Lung (tissue), 11 donors: ENCODE measurements at regions not wholly inside any gene's neighbourhood (a gene's known extent, or its start where the extent isn't known, plus 50 kb on each side); places are given as distances from the start of the nearest gene placed in this dataset.
"Not testable (repeated sequence)": the region's sequence is repeated elsewhere in the genome, so short reads cannot be mapped to it uniquely, and the experiment has no call there.

Experiments used
- ATAC-seq: fragments of 200-7000 bp; cut with Tn5 transposase; one replicate; pipeline ENCODE4 v1.9.1; 2020; ENCODE audit warnings: moderate number of reproducible peaks; ENCODE audit not compliant: insufficient read depth, low FRiP score
- DNase-seq, 3 donors: peaks; one replicate each; pipeline ENCODE4 v3.0.0-alpha.2; 2013 to 2017
- H3K27ac ChIP-seq, 2 donors: one replicate each; pipeline ENCODE4 v1.5.1; 2013; ENCODE audit warnings: mild to moderate bottlenecking in 2 of 2, moderate library complexity in 2 of 2, control low read depth in 1 of 2, inconsistent platforms in 1 of 2, low read depth in 1 of 2, low read length in 1 of 2
- H3K27me3 ChIP-seq, 3 donors: one replicate each; pipeline ENCODE4 v1.5.1; 2013; ENCODE audit warnings: low read length in 2 of 3; ENCODE audit not compliant: control insufficient read depth in 3 of 3, insufficient read depth in 3 of 3
- H3K36me3 ChIP-seq, 4 donors: one replicate each; pipeline ENCODE4 v1.5.1; 2013; ENCODE audit warnings: low read length in 4 of 4, mild to moderate bottlenecking in 1 of 4, moderate library complexity in 1 of 4; ENCODE audit not compliant: control insufficient read depth in 4 of 4, insufficient read depth in 4 of 4
- H3K4me1 ChIP-seq, 5 donors: one replicate each; pipeline ENCODE4 v1.5.1; 2013; ENCODE audit warnings: low read length in 5 of 5, mild to moderate bottlenecking in 2 of 5, moderate library complexity in 1 of 5; ENCODE audit not compliant: control insufficient read depth in 5 of 5, insufficient read depth in 5 of 5
- H3K4me3 ChIP-seq: one replicate; pipeline ENCODE4 v1.5.1; 2013; ENCODE audit warnings: mild to moderate bottlenecking, control low read depth, moderate library complexity
- H3K9ac ChIP-seq, 2 donors: one replicate each; pipeline ENCODE4 v1.5.1; 2013; ENCODE audit warnings: low read length in 2 of 2, control low read depth in 1 of 2; ENCODE audit not compliant: insufficient read depth in 1 of 2
- H3K9me3 ChIP-seq, 4 donors: one replicate each; pipeline ENCODE4 v1.5.1; 2013; ENCODE audit warnings: low read length in 3 of 4, mild to moderate bottlenecking in 1 of 4, moderate library complexity in 1 of 4; ENCODE audit not compliant: control insufficient read depth in 4 of 4, insufficient read depth in 3 of 4
- WGBS, 2 donors: extraction: QIAGEN DNeasy Blood & Tissue Kit; methylation state at CpG; one replicate each; pipeline ENCODE4 v1.1.7; 2013; 5-methylcytosine and 5-hydroxymethylcytosine counted together
- TF ChIP-seq, protein P1 (sequence below): IDR thresholded peaks from 2 replicates; pipeline ENCODE4 v1.5.1; 2012; ENCODE audit warnings: mild to moderate bottlenecking; ENCODE audit errors: control extremely low read depth, extremely low read depth
- donor health status: control.
- donor health status: control.
- donor health status: Bipolar disorder and iron deficiency.
- donor health status: healthy.
- donor health status: DM: yes; HTN: yes; CAD: no.

DNA sequence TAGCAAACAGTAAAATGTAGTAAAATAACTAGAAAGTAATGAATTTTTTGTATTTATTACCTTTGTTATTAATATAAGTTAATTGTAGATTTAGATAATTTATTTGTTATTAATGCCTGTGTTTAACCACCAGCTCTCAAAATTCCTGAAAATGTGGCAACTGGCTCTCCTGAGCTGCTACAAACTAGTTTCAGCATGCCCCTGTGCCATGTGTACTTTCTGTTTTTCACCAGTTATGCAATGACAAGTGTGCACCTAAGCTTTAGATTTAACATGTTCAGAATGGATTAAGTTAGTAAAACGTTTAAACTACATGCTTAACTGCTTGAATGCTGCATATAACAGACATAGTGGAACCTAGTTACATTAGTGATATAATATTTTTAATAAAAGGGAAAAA is 88.1 kb downstream of the POSTN start:
- DNase-seq, result no peak
- Histone ChIP-seq H3K27ac (no peak overlapping the region), H3K9me3 (no peaks in the 10 kb centered on the region), H3K36me3 (no peaks in the 10 kb centered on the region), H3K27me3 (no peaks in the 10 kb centered on the region), H3K4me1 (peaks cover 0 to 2% (median 0%) of the 10 kb centered on the region in 5 donors), H3K9ac (no peak overlapping the region), H3K4me3 (no peak overlapping the region)
- 48 to 65% methylated on average over 1 of the region's 1 CpG for WGBS, 2 donors
- TF ChIP-seq, protein P1, sequence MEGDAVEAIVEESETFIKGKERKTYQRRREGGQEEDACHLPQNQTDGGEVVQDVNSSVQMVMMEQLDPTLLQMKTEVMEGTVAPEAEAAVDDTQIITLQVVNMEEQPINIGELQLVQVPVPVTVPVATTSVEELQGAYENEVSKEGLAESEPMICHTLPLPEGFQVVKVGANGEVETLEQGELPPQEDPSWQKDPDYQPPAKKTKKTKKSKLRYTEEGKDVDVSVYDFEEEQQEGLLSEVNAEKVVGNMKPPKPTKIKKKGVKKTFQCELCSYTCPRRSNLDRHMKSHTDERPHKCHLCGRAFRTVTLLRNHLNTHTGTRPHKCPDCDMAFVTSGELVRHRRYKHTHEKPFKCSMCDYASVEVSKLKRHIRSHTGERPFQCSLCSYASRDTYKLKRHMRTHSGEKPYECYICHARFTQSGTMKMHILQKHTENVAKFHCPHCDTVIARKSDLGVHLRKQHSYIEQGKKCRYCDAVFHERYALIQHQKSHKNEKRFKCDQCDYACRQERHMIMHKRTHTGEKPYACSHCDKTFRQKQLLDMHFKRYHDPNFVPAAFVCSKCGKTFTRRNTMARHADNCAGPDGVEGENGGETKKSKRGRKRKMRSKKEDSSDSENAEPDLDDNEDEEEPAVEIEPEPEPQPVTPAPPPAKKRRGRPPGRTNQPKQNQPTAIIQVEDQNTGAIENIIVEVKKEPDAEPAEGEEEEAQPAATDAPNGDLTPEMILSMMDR, result no peak
- ATAC-seq, result no peak

DNA sequence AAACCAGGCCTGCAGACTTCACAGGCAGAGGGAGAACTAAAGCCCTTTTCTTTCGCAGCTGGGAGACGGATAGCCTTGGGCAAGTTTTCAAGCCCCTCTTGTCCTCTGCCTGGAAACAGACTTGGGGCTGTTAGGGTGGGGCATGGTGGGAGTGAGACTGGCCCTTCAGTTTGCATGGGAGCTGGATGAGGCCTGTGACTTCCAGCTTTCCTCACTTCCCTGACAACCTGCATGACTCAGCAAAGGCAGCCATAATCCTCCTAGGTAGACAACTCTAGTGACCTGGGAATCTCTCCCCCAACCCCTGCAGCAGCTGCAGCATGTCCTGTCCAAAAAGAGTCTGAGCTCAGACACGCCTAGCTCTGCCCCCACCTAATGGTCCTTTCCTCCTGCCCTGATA is 93.0 kb downstream of the POSTN start:
- TF ChIP-seq, protein P1, result no peak

DNA sequence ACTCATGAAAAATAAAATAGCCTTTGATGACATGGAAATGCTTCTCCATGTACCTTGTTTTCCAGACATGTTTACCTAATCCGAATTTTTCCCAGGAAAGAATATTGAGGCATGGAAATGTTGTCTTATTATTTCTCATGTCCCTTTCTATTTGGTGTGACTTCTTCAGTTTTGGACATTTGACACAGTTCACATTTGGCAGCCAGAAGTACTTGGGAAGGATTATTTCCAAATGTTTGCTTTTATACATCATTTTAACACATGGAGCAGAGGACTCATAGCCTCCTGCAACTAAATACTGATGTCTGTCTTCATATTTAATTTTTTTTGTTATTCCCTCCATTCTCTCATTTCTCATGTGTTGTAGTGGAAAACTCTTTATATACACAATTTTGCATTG is 94.3 kb downstream of the POSTN start:
- Histone ChIP-seq H3K4me3 (no peak overlapping the region), H3K9ac (no peak overlapping the region), H3K4me1 (no peaks in the 10 kb centered on the region), H3K36me3 (no peaks in the 10 kb centered on the region), H3K9me3 (no peaks in the 10 kb centered on the region), H3K27me3 (no peaks in the 10 kb centered on the region), H3K27ac (no peak overlapping the region)
- TF ChIP-seq, protein P1, result no peak
- 79% methylated on average over 1 of the region's 1 CpG for WGBS, 2 donors
- ATAC-seq (no peak), DNase-seq (no peak)

More for the DNA sequence above, 93.0 kb downstream of the POSTN start:
- ATAC-seq (no peak), DNase-seq (no peak)
- Histone ChIP-seq H3K4me1 (no peaks in the 10 kb centered on the region), H3K27ac (no peak overlapping the region), H3K27me3 (no peaks in the 10 kb centered on the region), H3K4me3 (no peak overlapping the region), H3K36me3 (no peaks in the 10 kb centered on the region), H3K9me3 (no peaks in the 10 kb centered on the region), H3K9ac (no peak overlapping the region)
- 95 to 99% methylated on average over 3 of the region's 3 CpGs for whole genome bisulfite sequencing, 2 donors

DNA sequence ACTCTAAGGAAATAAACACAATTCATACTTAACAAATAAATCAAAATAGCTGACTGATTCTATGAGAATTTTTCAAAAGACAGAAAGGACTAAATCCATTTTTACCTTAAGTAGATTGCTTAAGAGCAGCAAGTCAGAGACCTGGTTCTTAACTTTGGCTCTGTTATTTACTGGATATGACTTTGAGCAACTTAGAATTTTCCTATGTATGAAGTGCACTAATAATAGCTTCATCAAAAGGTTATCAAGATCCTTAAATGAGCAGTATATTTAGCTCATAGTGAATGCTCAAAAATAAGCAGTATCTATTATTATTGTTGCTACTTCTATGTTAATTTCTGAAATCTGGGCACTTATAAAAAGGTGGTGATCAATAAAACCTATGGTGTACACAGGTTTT is 95.3 kb downstream of the POSTN start:
- no peak overlapping the region for H3K27ac ChIP-seq
- H3K27me3 ChIP-seq, result no peaks in the 10 kb centered on the region
- no peaks in the 10 kb centered on the region for H3K4me1 ChIP-seq
- DNase-seq, result no peak
- H3K4me3 ChIP-seq, result no peak overlapping the region
- no peaks in the 10 kb centered on the region for H3K9me3 ChIP-seq
- no peak for ATAC-seq
- TF ChIP-seq, protein P1, result no peak
- no peaks in the 10 kb centered on the region for H3K36me3 ChIP-seq
- no peak overlapping the region for H3K9ac ChIP-seq

DNA sequence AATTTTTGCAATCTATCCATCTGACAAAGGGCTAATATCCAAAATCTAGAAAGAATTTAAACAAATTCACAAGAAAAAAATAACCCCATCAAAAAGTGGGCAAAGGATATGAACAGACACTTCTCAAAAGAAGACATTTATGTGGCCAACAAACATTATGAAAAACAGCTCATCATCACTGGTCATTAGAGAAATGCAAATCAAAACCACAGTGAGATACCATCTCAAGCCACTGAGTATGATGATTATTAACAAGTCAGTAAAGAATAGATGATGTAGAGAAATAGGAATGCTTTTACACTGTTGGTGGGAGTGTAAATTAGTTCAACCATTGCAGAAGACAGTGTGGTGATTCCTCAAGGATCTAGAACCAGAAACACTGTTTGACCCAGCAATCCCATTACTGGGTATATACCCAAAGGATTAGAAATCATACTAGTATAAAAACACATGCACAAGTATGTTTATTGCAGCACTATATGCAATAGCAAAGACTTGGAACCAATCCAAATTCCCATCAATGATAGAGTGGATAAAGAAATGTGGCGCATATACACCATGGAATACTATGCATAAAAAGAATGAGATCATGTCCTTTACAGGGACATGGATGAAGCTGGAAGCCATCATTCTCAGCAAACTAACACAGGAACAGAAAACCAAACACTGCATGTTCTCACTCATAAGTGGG is 96.1 kb downstream of the POSTN start:
- H3K36me3 ChIP-seq, H3K27me3 ChIP-seq, H3K27ac ChIP-seq, H3K4me3 ChIP-seq, H3K4me1 ChIP-seq, H3K9ac ChIP-seq, H3K9me3 ChIP-seq, ATAC-seq: not testable (repeated sequence)
- WGBS, 2 donors, result 86 to 89% methylated on average over 1 of the region's 1 CpG
- DNase-seq, result peak in 2 of 3 donors; percentile 89 to 90
